Keratinocyte (primary cell): ENCODE measurements at regions not wholly inside any gene's neighbourhood (a gene's known extent, or its start where the extent isn't known, plus 50 kb on each side); places are given as distances from the start of the nearest gene placed in this dataset.

Experiments
- CTCF ChIP-seq, 3 experiments: IDR thresholded peaks in 1 of 3; conservative IDR thresholded peaks in 1 of 3; optimal IDR thresholded peaks in 1 of 3; 2 replicates in 2 of 3; 3 replicates in 1 of 3; pipeline versions ENCODE3 to v1.5.1; 2011; ENCODE audit warnings: low read length in 3 of 3, mild to moderate bottlenecking in 3 of 3, moderate library complexity in 2 of 3, control low read depth in 1 of 3, inconsistent platforms in 1 of 3; ENCODE audit not compliant: insufficient read depth in 2 of 3; ENCODE audit errors: extremely low read depth in 1 of 3
- EZH2 ChIP-seq: IDR thresholded peaks from one replicate; pipeline ENCODE4 v1.6.1; 2012; ENCODE audit warnings: inconsistent platforms, mild to moderate bottlenecking, low read length, moderate library complexity

GRCh38 chr21:22579741-22580140, 1581.5 kb downstream of the NCAM2 start:
- TF ChIP-seq CTCF (optimal IDR thresholded peaks at IDR 0.05 in 1 of 3, IDR thresholded peaks at IDR 0.05 in 1 of 3, conservative IDR thresholded peaks at IDR 0.05 in 1 of 3; ENCODE audit: extremely low read depth in 1 of 3, insufficient read depth in 2 of 3, low read length in 3 of 3) (no peak), EZH2 (no peak)
